8988T (cell line): ENCODE measurements at regions not wholly inside any gene's neighbourhood (a gene's known extent, or its start where the extent isn't known, plus 50 kb on each side); places are given as distances from the start of the nearest gene placed in this dataset.

Experiments used
- DNase-seq: peaks from one replicate; pipeline ENCODE4 v3.0.0; 2011

DNA sequence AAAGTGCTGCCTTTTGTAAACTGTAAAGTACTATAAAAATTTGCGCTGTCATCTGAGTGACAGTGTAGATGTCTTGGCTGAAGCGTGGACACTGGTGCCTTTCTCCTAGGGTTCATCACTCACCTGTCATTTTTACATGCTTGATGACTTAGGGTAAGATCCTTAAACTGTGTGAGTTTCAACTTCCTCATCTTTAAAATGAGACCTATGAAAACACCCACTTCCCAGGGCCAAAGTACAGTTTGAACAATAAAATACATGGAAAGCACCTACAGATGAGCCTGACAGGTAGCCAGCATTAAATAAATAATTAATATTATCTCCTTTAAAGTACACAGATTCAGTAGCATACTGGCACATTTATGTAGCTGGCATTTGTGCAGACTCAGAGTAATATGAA, 309.9 kb downstream of the CHRM3 start:
- DNase-seq: no peak

DNA sequence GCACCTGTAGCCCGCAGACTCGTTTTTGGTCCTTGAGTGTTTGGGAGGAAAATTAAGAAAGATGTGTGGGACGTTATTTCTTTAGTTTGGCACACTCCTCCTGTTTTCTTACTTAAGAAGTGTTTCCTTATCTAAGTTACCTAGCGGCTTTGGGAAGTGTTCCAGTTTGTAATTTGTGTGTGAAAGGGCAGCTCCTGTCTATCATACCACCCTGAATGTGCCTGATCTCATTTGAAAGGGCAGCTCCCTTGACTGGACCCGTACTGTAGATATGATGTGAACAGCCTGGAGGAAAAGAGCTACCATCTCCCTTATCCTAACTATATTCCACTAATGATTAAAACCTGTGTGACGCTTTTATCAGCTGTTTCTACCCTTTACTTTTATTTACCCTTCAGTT, 314.3 kb downstream of the CHRM3 start:
- no peak for DNase-seq

DNA sequence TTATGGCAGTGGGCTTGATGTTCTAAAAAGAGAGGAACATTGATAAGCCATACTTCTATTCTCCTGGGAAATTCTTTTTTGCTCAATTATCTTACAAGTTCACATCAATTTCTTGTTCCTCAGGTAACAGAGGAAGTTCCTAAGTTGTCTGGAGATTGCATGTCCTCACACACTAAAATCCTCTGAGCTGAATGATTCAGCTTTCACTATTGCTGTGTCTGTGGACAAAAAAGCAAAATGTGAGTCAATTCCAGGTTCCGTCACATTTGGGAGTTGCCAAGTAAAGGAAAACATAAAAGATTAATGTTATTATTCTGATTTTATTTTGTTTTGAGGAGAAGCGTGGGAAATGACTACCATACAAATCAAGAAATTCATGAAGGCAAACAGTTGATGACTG, 316.7 kb downstream of the CHRM3 start:
- DNase-seq: no peak

DNA sequence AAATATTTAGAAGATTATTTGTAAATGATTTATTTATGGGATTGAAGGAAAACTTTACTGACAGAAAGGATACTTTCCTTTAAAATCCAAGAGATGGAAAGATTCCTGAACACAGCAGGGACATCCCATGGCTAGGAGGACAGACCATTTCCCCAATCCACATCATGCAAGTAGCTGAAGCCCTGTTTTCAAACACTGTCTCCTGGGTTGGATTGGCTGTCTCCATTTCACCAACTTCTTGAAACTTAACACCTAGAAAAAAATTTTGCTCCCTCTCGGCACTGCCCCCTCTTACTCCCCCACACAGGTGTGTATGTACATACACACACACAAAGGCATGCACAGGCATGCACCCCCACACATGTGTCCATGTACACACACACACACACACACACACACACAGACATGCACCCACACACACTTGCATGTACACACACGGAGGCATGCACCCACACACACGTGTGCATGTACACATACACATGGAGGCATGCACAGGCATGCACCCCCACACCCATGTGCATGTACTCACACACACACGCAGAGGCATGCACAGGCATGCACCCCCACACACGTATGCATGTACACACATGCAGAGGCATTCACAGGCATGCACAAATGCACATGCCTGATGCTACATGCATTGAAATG, 320.0 kb downstream of the CHRM3 start:
- DNase-seq: no peak

DNA sequence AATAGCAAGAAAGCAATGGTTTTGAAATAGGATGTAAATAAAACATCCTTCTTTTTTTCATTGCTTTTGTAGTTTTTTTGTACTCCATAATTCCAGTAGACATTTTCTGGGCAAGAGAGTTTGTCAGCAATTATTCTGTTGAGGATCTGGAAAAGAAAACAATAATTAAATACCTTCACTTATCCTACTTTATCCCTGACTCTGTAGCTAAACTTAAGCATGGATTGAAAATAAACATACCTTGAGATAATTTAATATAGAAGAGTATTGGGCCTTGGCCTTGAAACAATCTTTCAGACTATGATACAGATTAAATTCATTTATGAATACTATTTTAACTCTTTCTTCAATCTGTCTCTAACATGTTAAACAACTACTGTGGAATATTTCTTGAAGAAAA, 321.2 kb downstream of the CHRM3 start:
- no peak for DNase-seq

DNA sequence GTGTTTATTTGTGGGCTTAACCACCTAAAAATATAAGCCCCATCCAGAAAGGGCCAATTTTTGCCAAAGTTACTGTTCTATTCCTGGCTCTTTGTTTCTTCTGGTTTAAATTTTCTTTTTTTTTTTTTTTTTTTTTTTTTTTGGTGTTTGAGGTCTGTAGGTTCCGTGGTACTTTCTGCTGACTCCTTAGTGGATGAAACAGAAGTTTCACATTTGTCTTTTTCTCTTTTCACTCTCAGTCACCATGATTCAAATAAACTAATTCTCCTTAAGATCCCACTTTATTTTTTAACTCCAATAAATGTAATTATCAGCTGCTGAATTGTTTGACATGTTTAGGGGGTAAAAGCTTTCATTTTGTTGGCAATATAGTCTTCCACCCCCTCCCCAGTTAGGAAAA, 322.3 kb downstream of the CHRM3 start:
- DNase-seq: no peak

DNA sequence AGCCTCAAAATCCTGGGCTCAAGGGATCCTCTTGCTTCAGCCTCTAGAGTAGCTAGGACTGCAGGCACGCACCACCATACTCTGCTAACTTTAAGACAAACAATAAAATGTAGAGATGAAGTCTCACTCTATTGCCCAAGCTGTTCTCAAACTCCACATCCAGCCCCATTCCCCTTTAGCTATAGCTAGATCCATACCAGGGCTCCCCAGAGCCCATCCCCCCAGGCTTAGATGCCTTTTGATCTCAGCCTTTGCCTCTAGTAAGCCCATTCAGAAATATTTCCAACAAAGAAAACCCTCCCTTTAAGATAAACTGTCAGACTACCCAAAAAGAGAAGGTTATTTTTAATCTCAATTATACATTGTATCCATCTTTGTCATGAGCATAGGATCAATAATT, 325.4 kb downstream of the CHRM3 start:
- no peak for DNase-seq

DNA sequence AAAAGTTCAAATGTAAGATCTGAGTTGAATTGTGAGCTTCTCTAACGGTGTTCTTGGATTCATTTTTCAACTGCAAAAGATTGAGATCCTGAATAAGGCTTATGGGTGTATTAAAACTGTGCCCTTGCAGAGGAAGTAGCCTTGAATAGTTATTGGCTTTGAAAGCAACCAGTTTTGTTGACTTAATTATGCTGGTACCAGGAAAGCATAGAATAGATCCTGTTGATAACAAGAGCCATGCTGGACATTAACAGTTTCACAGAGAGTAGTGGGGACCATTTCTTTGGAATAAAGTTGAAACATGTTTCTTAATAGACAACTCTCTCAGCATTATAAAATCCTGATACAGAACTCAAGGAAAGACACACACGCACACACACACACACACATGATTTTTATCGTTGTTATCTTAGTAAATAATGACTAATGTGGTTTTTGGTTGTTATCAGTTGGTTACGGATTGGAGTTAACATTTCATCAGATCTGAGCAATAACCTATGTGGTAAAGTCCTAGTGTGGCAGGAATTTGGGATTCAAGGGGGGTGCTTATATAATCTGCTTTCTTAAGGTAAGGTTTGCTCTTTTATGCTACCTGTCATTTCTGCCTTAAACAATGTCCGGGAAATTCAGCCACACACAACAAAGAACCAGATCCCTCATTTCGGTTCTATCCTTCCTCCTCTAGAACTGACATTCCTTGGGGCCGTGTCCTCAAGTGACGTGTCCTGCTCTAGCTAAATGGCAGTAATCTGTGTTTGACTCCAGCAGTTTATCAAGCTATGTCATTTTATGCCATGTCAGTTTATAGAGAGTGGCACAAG, 330.9 kb downstream of the CHRM3 start:
- DNase-seq: no peak

DNA sequence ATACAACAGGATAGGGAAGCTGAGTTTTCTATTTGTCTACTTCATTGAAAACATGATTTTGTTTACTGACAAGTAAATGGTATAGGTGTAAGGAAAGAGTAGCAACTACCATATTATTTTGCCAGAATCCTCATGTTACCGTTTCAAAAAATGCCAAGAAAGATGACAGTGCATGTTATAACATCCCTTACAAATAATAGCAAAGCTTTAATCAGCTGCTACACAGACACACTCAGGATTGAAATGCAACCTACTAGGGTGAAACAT, 331.5 kb downstream of the CHRM3 start:
- no peak for DNase-seq

DNA sequence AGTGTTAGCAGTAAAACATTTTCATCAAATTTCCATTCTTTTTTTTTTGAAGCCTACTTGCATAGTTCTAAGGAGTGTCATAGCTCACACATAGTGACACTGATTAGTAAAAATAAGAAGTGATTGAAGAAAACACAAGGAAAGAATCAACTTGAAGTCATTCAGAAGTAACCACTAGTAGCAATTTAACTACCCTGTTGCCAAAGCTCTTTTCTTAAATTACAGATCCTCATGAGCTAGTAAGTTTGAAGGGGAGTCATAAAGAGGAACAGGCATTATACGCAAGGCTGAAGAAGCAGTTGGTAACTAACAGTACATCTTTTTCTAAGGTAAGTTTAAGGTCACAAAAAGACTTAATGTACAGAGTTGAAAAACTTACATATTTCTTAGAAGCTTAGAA, 332.2 kb downstream of the CHRM3 start:
- DNase-seq: no peak

DNA sequence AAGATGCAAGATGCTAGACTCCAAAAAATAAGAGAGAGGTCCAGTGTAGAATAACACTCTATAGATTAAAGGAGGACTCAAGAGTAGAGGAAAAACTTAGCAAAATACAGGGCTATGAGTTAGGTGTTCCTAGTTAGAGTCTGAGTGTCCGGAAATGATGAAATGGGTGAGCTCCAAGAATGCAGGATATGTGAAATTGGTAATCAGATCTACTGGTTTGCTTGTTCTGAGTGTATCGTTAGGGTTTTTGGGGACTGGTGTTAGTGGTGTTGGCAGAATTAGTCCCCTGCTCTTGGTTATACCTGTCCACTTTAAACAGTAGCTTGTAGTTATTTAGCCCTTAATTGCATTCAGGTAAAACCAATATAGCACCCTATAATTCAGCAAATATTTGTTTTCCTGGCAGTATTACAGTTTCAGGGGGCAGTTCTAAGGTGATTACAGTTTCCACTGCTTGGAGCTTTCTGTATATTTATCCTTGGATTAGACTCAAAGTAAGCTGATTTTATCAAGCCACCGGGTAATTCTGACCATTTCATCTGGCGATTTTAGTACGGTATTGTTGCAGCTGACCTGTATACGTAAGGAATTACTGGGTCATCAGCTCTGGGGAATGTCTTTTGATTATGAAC, 332.7 kb downstream of the CHRM3 start:
- no peak for DNase-seq

DNA sequence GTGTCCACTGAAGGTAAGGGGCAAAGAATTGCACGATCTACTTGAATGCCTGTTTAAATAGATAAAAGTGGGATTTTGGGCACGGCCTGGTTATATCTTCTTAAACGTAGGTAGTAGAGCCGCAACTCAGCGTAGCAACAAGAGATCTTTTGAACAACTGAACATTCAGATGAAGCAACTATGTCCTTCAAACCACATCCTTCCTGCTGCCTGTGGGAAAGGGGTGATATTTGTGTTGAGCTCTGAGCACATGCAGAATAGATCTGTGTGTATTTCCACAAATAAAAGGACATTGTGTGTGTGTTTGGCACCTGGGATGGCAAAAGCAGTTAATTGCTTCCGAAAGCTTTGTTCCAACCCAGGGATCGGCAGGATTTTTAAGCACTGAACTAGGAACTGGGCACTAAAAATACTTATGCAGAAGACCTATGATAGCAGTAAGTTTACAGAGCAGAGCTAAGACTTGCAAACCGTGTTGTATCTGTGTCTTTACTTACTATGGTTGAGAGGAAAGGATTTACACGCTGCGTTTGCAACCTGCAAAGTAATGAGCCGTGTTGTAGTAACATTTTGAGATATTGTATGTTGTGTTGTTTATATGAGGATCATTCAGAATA, 333.4 kb downstream of the CHRM3 start:
- no peak for DNase-seq

DNA sequence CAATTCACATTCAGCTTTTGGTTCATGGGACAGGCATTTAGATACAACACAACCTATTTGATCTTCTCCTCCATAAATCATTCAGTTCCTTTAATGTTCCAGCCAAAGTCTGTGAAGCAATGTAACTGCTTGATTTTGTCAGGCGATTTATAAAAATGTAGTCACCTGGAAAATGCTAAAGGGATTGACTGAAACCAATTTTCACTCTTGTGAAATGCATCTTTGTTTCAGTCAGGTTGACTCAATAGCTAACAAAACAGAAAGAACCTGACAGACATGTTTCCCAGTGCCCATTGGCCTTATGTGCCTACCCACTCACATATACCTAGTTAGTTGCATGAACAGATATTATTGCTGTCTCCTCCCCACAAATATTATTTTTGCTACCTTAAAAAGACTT, 335.7 kb downstream of the CHRM3 start:
- DNase-seq: no peak

DNA sequence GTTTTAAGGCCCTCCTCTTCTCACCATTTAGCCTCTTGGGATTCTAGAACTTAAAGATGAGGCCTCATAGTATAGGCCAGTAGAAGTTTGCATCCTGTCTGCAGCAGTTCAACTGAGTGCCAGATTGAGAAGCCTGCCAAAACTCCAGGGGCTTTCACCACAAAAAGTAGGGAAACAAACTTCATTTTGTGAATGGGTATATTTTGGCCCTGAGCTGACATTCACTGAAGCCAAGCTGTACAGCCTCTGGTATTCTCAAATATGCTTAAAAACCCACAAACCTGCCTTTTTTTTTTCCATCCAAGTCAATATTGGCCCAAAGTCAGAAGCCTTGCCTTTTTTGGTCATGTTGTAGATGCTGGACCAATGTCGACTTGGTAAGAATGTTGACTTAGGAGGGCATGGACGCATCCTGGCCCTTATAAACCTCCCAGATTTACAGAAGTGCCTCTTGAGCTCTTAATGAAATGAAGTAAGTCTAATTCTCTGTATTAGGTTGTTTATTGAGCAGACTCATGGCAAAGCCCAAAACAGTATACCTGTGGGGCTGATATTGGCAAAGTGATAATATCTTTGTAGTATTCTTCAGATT, 337.5 kb downstream of the CHRM3 start:
- DNase-seq: no peak

DNA sequence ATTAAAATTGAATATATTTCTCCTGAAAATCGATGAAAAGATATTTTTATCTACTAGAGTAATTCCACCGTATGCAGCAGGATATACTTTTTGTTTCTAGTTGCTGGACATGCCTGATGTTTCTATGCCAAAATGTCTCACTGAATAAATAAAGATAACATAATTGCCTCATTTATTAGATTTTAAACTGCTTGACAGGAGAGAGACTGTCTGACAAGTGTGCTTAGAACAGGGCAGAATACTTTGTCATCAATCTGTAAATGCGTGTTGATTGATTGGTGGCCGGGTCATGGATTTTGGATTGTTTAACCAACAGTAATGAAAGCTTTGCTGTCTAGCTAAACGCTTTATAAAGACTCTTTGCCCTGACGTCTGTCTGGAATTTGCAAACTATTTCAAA, 339.0 kb downstream of the CHRM3 start:
- no peak for DNase-seq

DNA sequence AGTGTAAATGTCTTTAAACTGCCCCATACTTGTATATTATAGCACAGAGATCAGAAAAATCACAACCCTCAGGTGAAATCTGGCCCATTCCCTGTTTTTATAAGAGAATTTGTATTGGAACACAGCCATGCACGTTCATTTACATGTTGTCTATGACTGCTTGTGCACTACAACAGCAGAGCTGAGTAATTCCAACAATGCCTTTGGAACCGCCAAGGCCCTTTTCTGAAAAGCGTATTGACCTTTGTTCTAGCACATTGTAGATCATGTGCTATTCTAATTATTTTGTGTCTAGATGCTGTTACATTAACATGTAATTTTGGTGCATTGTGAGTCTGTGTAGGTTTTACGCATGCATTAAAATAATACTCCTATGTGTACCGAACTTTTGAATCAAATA, 339.6 kb downstream of the CHRM3 start:
- DNase-seq: no peak

DNA sequence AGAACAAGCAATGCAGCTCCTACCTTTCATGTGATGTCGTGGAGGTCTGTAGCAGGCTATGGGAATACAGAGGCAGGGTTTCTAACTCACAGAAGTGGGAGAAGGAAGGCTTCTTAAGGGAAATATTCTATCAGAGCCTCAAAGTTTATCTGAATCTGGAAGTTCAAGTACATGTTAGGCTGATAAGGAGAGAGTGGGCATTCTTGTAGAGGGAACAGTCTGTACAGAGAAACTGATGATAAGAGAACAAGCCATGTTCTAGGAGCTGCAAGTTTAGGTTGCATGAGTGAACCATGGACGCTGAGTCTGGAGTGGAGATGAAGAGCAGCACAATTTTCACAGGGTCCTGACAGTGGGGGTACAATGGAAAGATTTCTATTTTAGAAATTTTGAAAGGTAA, 344.0 kb downstream of the CHRM3 start:
- DNase-seq: no peak

DNA sequence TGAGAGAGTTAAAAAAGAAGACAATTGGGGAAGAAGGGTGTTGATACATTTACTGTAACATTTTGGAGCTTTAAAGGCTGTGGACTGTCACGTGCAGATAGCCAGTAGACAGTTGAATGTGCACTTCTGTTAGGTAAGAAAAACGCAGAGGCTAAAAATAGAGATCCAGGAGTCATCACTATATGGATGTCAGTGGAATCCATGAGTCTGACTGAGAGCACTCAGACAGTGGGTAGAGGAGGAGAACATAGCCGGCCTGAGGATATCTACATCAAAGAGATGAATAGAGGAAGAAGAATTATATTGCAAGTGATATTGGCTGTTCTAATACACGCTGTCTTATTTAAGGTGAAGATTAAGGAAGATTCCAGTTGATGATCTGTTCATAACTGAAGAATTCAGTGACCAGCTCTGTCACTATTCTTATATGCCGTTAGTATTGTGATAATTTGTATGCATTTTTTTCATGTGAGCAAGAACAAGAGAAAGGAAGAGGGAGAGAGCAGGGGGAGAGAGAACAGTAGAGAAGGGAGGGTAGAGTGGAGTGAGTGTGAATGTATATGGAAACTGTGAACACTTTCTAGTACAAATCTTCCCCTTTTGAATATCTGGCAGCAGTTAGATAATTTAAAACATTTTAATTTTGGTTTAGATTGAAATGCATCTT, 344.8 kb downstream of the CHRM3 start:
- no peak for DNase-seq

DNA sequence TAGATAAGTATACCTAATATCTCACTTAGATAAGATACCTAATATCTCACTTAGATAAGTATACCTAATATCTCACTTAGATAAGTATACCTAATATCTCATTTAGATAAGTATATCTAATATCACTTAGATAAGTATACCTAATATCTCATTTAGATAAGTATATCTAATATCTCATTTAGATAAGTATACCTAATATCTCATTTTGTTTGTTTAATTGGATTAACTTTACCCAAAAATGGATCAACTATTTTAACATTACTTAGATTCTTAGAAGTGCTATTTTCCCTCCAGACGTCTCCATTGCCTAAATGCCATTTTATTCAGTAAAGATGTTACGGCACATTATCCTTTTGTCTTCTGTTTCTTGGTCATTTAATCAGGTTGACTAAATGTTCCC, 346.4 kb downstream of the CHRM3 start:
- DNase-seq: no peak

DNA sequence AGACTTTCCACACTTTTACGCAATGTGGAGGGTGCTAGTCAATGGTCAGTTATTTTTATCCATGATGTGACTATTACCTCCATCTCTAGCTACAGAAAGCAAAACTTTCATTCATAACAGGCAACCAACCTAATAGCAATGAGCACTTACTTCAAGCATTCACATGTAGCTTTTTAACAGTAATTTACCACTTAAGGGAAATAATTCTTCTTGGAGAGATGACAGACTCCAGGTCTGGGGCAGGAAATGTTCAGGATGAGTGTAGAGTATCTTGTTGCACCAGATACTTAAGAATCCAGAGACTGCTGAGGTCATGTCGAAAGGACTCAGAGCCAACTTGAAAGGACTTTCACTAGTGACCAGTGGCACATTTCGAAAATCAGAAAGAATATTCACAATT, 347.6 kb downstream of the CHRM3 start:
- no peak for DNase-seq

DNA sequence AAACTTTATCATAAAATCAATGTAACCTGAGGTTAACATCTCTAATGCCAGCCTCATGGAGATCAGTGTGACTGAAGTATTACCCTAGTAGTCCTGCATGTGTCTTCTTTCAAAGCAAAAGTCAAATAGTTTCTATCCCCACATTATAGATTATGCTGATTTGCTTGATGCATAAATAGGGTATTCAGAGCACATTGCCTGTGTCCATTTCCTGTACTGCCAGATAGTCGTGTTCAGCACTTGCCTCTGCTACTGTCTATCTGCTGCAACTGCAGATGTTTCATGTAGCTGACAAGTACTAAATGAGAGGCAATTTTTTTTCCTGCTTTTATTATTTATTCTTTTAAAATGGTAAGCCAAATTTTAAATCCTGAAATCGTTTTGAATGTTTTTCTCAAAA, 348.7 kb downstream of the CHRM3 start:
- no peak for DNase-seq

DNA sequence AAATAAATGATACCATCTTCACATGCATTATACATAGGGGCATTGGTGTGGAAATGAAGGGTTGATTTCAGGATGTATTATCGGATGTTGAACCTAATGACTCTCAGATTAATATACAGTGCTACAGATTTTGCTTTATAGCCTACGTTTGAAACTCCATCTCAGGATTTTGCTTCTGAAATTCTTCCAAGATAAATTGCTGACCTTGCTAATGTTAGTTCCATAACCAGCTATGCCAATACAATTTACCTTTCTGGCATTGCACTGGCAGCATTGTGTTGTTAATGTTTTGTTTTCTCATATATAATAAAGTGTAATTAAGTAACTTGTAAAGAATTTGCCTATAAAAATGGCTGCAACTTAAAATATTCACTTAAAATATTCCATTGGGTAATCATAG, 350.1 kb downstream of the CHRM3 start:
- no peak for DNase-seq

DNA sequence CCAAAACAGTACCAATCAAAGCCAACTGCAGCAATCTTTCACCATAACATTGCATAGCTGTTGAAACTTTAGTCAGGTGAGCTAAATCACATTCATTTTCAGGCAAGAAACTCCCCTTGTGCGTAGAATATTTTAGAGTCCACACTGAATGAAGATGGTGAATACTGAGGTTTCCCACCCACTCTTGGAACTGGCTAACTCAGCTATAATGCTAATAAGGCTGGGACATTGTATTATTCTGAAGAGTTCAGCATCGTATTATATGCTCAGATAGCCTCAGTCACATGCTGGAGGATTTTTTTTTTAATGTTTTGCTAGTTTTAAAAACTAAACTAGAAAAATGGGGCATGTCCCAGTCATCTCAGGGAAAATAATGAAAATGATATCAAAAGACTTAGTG, 352.3 kb upstream of the FMN2 start:
- no peak for DNase-seq
